PC-9 (cell line): ENCODE measurements at regions not wholly inside any gene's neighbourhood (a gene's known extent, or its start where the extent isn't known, plus 50 kb on each side); places are given as distances from the start of the nearest gene placed in this dataset.

Experiments used
- BruUV-seq: library from RNA; stranded (reverse); fragments of 400-500 nt; replicated peaks from 2 replicates; lab custom pipeline; 2021; lab: Mats Ljungman, UMichigan
- CTCF ChIA-PET: fragments of 300-600 bp; sonication (Branson Sonifier 250); formaldehyde crosslinking; loops from one replicate; lab custom pipeline; 2022; ENCODE audit warnings: antibody characterized with exemption; lab: Charles Lee
- POLR2A ChIA-PET: fragments of 300-600 bp; sonication (Branson Sonifier 250); formaldehyde crosslinking; loops from one replicate; lab custom pipeline; 2022; ENCODE audit warnings: antibody characterized with exemption; ENCODE audit not compliant: unreplicated experiment; lab: Charles Lee
- DNase-seq, 2 experiments: peaks; one replicate each; pipeline versions ENCODE4 v3.0.0 to v3.0.0-alpha.2; 2015 to 2022; ENCODE audit warnings: mixed read lengths in 1 of 2
- H2AFZ ChIP-seq: fragments of 200-600 bp; sonication (generic); 2 replicates; pipeline ENCODE4 v1.8.1; 2017; ENCODE audit warnings: antibody characterized with exemption
- H3F3A ChIP-seq: fragments of 200-600 bp; sonication (generic); 2 replicates; pipeline ENCODE4 v1.8.1; 2017; ENCODE audit warnings: antibody characterized with exemption, mild to moderate bottlenecking, low read depth; ENCODE audit not compliant: insufficient read depth
- H3K27ac ChIP-seq: fragments of 200-600 bp; sonication (generic); 2 replicates; pipeline ENCODE4 v1.6.1; 2016; ENCODE audit warnings: mixed run types
- H3K27me3 ChIP-seq: fragments of 200-600 bp; sonication (generic); 2 replicates; pipeline ENCODE4 v1.6.1; 2016; ENCODE audit warnings: low read depth, mixed run types; ENCODE audit not compliant: insufficient read depth
- H3K36me3 ChIP-seq: fragments of 200-600 bp; sonication (generic); 2 replicates; pipeline ENCODE4 v1.6.1; 2016; ENCODE audit warnings: low read depth, mixed run types
- H3K4me1 ChIP-seq: fragments of 200-600 bp; sonication (generic); replicated peaks from 2 replicates; pipeline ENCODE4 v1.6.1; 2016; ENCODE audit warnings: mixed run types; ENCODE audit not compliant: insufficient read depth
- H3K4me2 ChIP-seq: fragments of 200-600 bp; sonication (generic); 2 replicates; pipeline ENCODE4 v1.6.1; 2017; ENCODE audit warnings: mixed run types
- H3K4me3 ChIP-seq: fragments of 200-600 bp; sonication (generic); 2 replicates; pipeline ENCODE4 v1.6.1; 2016; ENCODE audit warnings: mixed run types
- H3K79me2 ChIP-seq: fragments of 200-600 bp; sonication (generic); 2 replicates; pipeline ENCODE4 v1.6.1; 2017; ENCODE audit warnings: low read depth, mixed run types
- H3K9me2 ChIP-seq: fragments of 200-600 bp; sonication (generic); 2 replicates; pipeline ENCODE4 v1.8.1; 2017; ENCODE audit warnings: mild to moderate bottlenecking; ENCODE audit not compliant: insufficient read depth
- H3K9me3 ChIP-seq: fragments of 200-600 bp; sonication (generic); 2 replicates; pipeline ENCODE4 v1.8.1; 2016; ENCODE audit warnings: low read depth; ENCODE audit not compliant: insufficient read depth
- H4K20me1 ChIP-seq: fragments of 200-600 bp; sonication (generic); 2 replicates; pipeline ENCODE4 v1.8.1; 2017; ENCODE audit not compliant: insufficient read depth
- CTCF ChIP-seq: fragments of 200-600 bp; sonication (generic); conservative IDR thresholded peaks from 2 replicates; pipeline ENCODE4 v1.6.1; 2017; ENCODE audit warnings: mixed run types, antibody characterized with exemption, mild to moderate bottlenecking, moderate library complexity
- EZH2 ChIP-seq: fragments of 200-600 bp; sonication (generic); IDR thresholded peaks from 2 replicates; pipeline ENCODE4 v1.8.0; 2017; ENCODE audit warnings: antibody characterized with exemption, low read depth
- intact Hi-C: fragments of 100-400 bp; cut with micrococcal nuclease; formaldehyde crosslinking; loops from one replicate; pipeline ENCODE4 v1.10.0; 2022; ENCODE audit not compliant: unreplicated experiment

- BruUV-seq, result no TSS peak
- Histone ChIP-seq H3K9me3 (no peaks in the 10 kb centered on the region), H3K27ac (no peak overlapping the region), H3K4me2 (no peak overlapping the region), H3K4me3 (no peak overlapping the region), H3K79me2 (peaks cover 51% of the 10 kb centered on the region), H3K4me1 (peaks cover 15% of the 10 kb centered on the region), H2AFZ (no peak overlapping the region), H3K27me3 (no peaks in the 10 kb centered on the region), H4K20me1 (no peaks in the 10 kb centered on the region), H3K36me3 (no peaks in the 10 kb centered on the region), H3F3A (peaks cover 15% of the 10 kb centered on the region; the same call in 1 of the 2 replicates), H3K9me2 (no peaks in the 10 kb centered on the region)
- TF ChIP-seq CTCF (no peak), EZH2 (no peak)
- ChIA-PET CTCF (no interaction called here), POLR2A (no interaction called here)
- DNase-seq, result no peak
- intact Hi-C loops, result no loop called here
Measured at GRCh38 chr3:159796226-159796625, 192.4 kb upstream of the IL12A start.

- BruUV-seq, result no TSS peak
- POLR2A ChIA-PET, result no interaction called here
- Histone ChIP-seq H3K79me2 (peaks cover 51% of the 10 kb centered on the region), H2AFZ (no peak overlapping the region), H3F3A (peaks cover 15% of the 10 kb centered on the region; the same call in 1 of the 2 replicates), H4K20me1 (no peaks in the 10 kb centered on the region), H3K27me3 (no peaks in the 10 kb centered on the region), H3K27ac (no peak overlapping the region), H3K4me1 (peaks cover 15% of the 10 kb centered on the region), H3K4me2 (no peak overlapping the region), H3K9me3 (no peaks in the 10 kb centered on the region), H3K4me3 (no peak overlapping the region), H3K9me2 (no peaks in the 10 kb centered on the region), H3K36me3 (no peaks in the 10 kb centered on the region)
- intact Hi-C loops, result no loop called here
- TF ChIP-seq CTCF (no peak), EZH2 (no peak)
- DNase-seq, result no peak
- CTCF ChIA-PET, result interaction anchor here (0.7 kb wide), 1 partner anchor 15 kb away, joined by 3 read pairs; no protein-coding TSS in a partner anchor
Measured at GRCh38 chr3:159796744-159797143, 191.9 kb upstream of the IL12A start.

- no peaks in the 10 kb centered on the region for H3K36me3 ChIP-seq
- H3K9me2 ChIP-seq, result no peaks in the 10 kb centered on the region
- H3K4me2 ChIP-seq, result no peak overlapping the region
- H3K27ac ChIP-seq, result no peak overlapping the region
- H3F3A ChIP-seq, result peaks cover 15% of the 10 kb centered on the region; the same call in 1 of the 2 replicates
- POLR2A ChIA-PET, result no interaction called here
- DNase-seq, result no peak
- H3K4me1 ChIP-seq, result peaks cover 15% of the 10 kb centered on the region
- no peaks in the 10 kb centered on the region for H3K9me3 ChIP-seq
- CTCF ChIA-PET, result interaction anchor here (0.6 to 0.7 kb wide), 2 partner anchors 16 to 18 kb away, joined by 3 to 4 read pairs; no protein-coding TSS in a partner anchor
- no peaks in the 10 kb centered on the region for H3K27me3 ChIP-seq
- H3K79me2 ChIP-seq, result peaks cover 42% of the 10 kb centered on the region
- H4K20me1 ChIP-seq, result no peaks in the 10 kb centered on the region
- intact Hi-C loops, result no loop called here
- H3K4me3 ChIP-seq, result no peak overlapping the region
- no TSS peak for BruUV-seq
- TF ChIP-seq EZH2 (no peak), CTCF (no peak)
- no peak overlapping the region for H2AFZ ChIP-seq
Measured at GRCh38 chr3:159797771-159798170, 190.9 kb upstream of the IL12A start.
